H54 (cell line): ENCODE measurements at regions not wholly inside any gene's neighbourhood (a gene's known extent, or its start where the extent isn't known, plus 50 kb on each side); places are given as distances from the start of the nearest gene placed in this dataset.

Experiments used
- DNase-seq: peaks from one replicate; pipeline ENCODE4 v3.0.0; 2011; ENCODE audit warnings: low spot score, mixed read lengths; ENCODE audit not compliant: insufficient read length
- FAIRE-seq: peaks from 3 replicates; lab custom pipeline; 2011; peaks lifted over from hg19 to GRCh38; lab: Jason Lieb, UNC
- POLR2A ChIP-seq: IDR thresholded peaks from 2 replicates; pipeline ENCODE4 v1.6.1; 2011; ENCODE audit warnings: low read depth, mild to moderate bottlenecking, low read length

GRCh38 chr6:167710363-167710920, 116.3 kb upstream of the AFDN start:
- TF ChIP-seq POLR2A, result no peak
- DNase-seq, result no peak
- FAIRE-seq, result no peak

GRCh38 chr6:167711211-167711610, 115.5 kb upstream of the AFDN start:
- no peak for FAIRE-seq
- no peak for DNase-seq

GRCh38 chr6:167711768-167712730, 114.7 kb upstream of the AFDN start:
- no peak for DNase-seq
- FAIRE-seq, result no peak
- no peak for TF ChIP-seq POLR2A

More at GRCh38 chr6:167711211-167711610, 115.5 kb upstream of the AFDN start:
- no peak for TF ChIP-seq POLR2A

GRCh38 chr6:167712731-167713475, 113.8 kb upstream of the AFDN start:
- no peak for FAIRE-seq
- no peak for DNase-seq
- no peak for TF ChIP-seq POLR2A

- DNase-seq, result no peak
- FAIRE-seq, result no peak
- TF ChIP-seq POLR2A, result no peak
These were observed 112.6 kb upstream of the AFDN start for GRCh38 chr6:167714152-167714551.

- FAIRE-seq, result no peak
- TF ChIP-seq POLR2A, result no peak
- no peak for DNase-seq
These were observed 109.3 kb upstream of the AFDN start for GRCh38 chr6:167717455-167717854.

GRCh38 chr6:167717867-167718266, 108.8 kb upstream of the AFDN start:
- TF ChIP-seq POLR2A, result no peak
- DNase-seq, result no peak
- FAIRE-seq, result no peak

- FAIRE-seq, result no peak
- DNase-seq, result no peak
- no peak for TF ChIP-seq POLR2A
These were observed 106.8 kb upstream of the AFDN start for GRCh38 chr6:167719920-167720319.

GRCh38 chr6:167720456-167721285, 106.0 kb upstream of the AFDN start:
- FAIRE-seq, result no peak

GRCh38 chr6:167721291-167721690, 105.4 kb upstream of the AFDN start:
- FAIRE-seq, result no peak
- TF ChIP-seq POLR2A, result no peak
- DNase-seq, result no peak

More at GRCh38 chr6:167720456-167721285, 106.0 kb upstream of the AFDN start:
- no peak for TF ChIP-seq POLR2A
- no peak for DNase-seq

GRCh38 chr6:167722634-167723309, 103.9 kb upstream of the AFDN start:
- no peak for FAIRE-seq
- no peak for DNase-seq

GRCh38 chr6:167726043-167726621, 100.6 kb upstream of the AFDN start:
- no peak for TF ChIP-seq POLR2A
- DNase-seq (no peak), FAIRE-seq (no peak)

More at GRCh38 chr6:167722634-167723309, 103.9 kb upstream of the AFDN start:
- no peak for TF ChIP-seq POLR2A

GRCh38 chr6:167730441-167730840, 96.3 kb upstream of the AFDN start:
- no peak for TF ChIP-seq POLR2A
- DNase-seq (no peak), FAIRE-seq (no peak)
